Breast epithelium (tissue), 4 donors: ENCODE measurements at regions not wholly inside any gene's neighbourhood (a gene's known extent, or its start where the extent isn't known, plus 50 kb on each side); places are given as distances from the start of the nearest gene placed in this dataset.

ENCODE experiments used
- DNase-seq, 2 donors: peaks; one replicate each; pipeline ENCODE4 v3.0.0-alpha.2; 2019; ENCODE audit warnings: low spot score in 2 of 2
- H3K27ac ChIP-seq, 2 donors: fragments of 200-600 bp; sonication (generic) in 1 of 2; one replicate each; pipeline ENCODE4 v1.5.1; 2016 to 2019; ENCODE audit warnings: mild to moderate bottlenecking in 1 of 2
- H3K27me3 ChIP-seq, 2 donors: fragments of 200-600 bp; sonication (generic) in 1 of 2; one replicate each; pipeline versions ENCODE4 v1.5.1 to v1.6.0; 2017 to 2019; ENCODE audit warnings: control low read depth in 1 of 2, mild to moderate bottlenecking in 1 of 2
- H3K36me3 ChIP-seq: fragments of 200-600 bp; one replicate; pipeline ENCODE4 v1.5.1; 2019
- H3K4me1 ChIP-seq, 2 donors: fragments of 200-600 bp; sonication (generic); one replicate each; pipeline ENCODE4 v1.5.1; 2016 to 2019; ENCODE audit warnings: control low read depth in 1 of 2
- H3K4me3 ChIP-seq, 3 donors: fragments of 200-600 bp; sonication (generic); 1 replicate in 2 of 3; 2 replicates in 1 of 3; pipeline ENCODE4 v1.5.1; 2016 to 2019; ENCODE audit warnings: mild to moderate bottlenecking in 3 of 3, moderate library complexity in 2 of 3
- H3K9me3 ChIP-seq, 2 donors: fragments of 200-600 bp; sonication (generic) in 1 of 2; one replicate each; pipeline ENCODE4 v1.5.1; 2016 to 2019; ENCODE audit warnings: control low read depth in 1 of 2
- CTCF ChIP-seq, 3 donors: fragments of 450-650 bp; IDR thresholded peaks; one replicate each; pipeline ENCODE4 v1.5.1; 2016 to 2017; ENCODE audit warnings: antibody characterized with exemption in 3 of 3, mild to moderate bottlenecking in 3 of 3, moderate library complexity in 3 of 3
- POLR2A ChIP-seq: fragments of 450-650 bp; IDR thresholded peaks from one replicate; pipeline ENCODE4 v1.6.1; 2016; ENCODE audit warnings: antibody characterized with exemption, mild to moderate bottlenecking, moderate library complexity
- POLR2AphosphoS5 ChIP-seq, 3 donors: sonication (generic); formaldehyde crosslinking; IDR thresholded peaks; one replicate each; pipeline ENCODE4 v1.6.1; 2017; ENCODE audit warnings: antibody characterized with exemption in 3 of 3
- intact Hi-C: fragments of 100-400 bp; cut with DNase I; formaldehyde crosslinking; loops from one replicate; pipeline ENCODE4 v1.15.1; 2023; ENCODE audit warnings: low total_unique reads

DNA sequence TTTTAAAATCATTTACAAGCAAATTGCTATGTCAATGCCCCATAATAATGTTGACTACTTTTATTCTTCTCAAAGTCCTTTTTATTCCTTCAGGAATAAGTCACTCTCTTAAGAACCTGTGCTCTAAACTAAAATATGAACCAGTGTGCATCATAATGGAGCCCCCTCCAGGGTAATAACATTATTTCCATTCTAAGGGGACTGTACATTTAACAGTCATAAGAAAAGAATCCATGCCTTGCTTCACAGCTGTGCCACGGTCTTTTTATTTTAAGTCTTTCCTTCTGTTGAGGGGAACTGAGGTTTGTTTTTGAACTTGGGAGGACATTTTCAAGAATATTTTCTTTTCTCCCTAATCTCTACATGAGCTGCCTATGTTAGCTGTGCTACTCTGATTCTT lies 297.6 kb downstream of the MAN2A1 start:
- Histone ChIP-seq H3K36me3 (no peaks in the 10 kb centered on the region), H3K4me1 (no peaks in the 10 kb centered on the region), H3K4me3 (no peak overlapping the region), H3K27me3 (no peaks in the 10 kb centered on the region), H3K27ac (peak overlapping the region; percentile 46 to 77), H3K9me3 (no peaks in the 10 kb centered on the region)
- TF ChIP-seq POLR2A (no peak), POLR2AphosphoS5 (IDR thresholded peaks at IDR 0.05) (no peak)
- DNase-seq: no peak
- intact Hi-C loops: no loop called here

DNA sequence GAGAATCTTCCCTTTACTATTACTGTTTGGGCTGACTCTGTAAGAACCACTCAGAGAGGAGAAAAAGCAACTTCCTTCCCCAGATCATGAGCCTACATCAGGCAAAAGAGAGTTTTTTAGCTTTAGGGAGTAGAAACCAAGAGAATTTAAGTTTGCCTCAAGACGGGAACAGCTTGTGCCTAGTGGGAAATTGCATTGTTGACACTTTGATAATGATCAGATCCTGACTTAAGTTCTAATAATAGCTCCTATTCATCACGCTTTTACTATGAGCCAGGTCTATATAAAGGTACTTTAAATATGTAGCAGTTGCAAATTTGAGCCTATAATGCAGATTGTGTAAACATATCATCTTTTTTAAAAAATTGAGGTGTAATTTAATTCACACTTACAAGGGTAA lies 298.2 kb downstream of the MAN2A1 start:
- Histone ChIP-seq H3K27me3 (no peaks in the 10 kb centered on the region), H3K4me1 (no peaks in the 10 kb centered on the region), H3K4me3 (no peak overlapping the region), H3K9me3 (no peaks in the 10 kb centered on the region), H3K27ac (peak overlapping the region; percentile 46 to 77), H3K36me3 (no peaks in the 10 kb centered on the region)
- intact Hi-C loops: no loop called here
- TF ChIP-seq POLR2A (no peak), POLR2AphosphoS5 (IDR thresholded peaks at IDR 0.05) (no peak), CTCF (IDR thresholded peaks at IDR 0.05) (no peak)
- no peak for DNase-seq

GRCh38 chr5:109989161-109989560 lies 299.4 kb downstream of the MAN2A1 start:
- no peak overlapping the region for H3K4me3 ChIP-seq
- no peaks in the 10 kb centered on the region for H3K36me3 ChIP-seq
- DNase-seq: no peak
- TF ChIP-seq CTCF (IDR thresholded peaks at IDR 0.05) (no peak), POLR2AphosphoS5 (IDR thresholded peaks at IDR 0.05) (no peak), POLR2A (no peak)
- no peaks in the 10 kb centered on the region for H3K9me3 ChIP-seq
- H3K4me1 ChIP-seq: no peaks in the 10 kb centered on the region
- no peaks in the 10 kb centered on the region for H3K27me3 ChIP-seq
- intact Hi-C loops: no loop called here
- no peak overlapping the region for H3K27ac ChIP-seq

GRCh38 chr5:109989994-109990722 lies 300.4 kb downstream of the MAN2A1 start:
- H3K4me1 ChIP-seq: no peaks in the 10 kb centered on the region

GRCh38 chr5:109990723-109991359 lies 301.1 kb downstream of the MAN2A1 start:
- intact Hi-C loops: no loop called here
- Histone ChIP-seq H3K36me3 (no peaks in the 10 kb centered on the region), H3K4me3 (no peak overlapping the region), H3K4me1 (no peaks in the 10 kb centered on the region), H3K9me3 (no peaks in the 10 kb centered on the region), H3K27ac (no peak overlapping the region), H3K27me3 (no peaks in the 10 kb centered on the region)
- TF ChIP-seq CTCF (IDR thresholded peaks at IDR 0.05): no peak
- no peak for TF ChIP-seq POLR2AphosphoS5 (IDR thresholded peaks at IDR 0.05)
- no peak for TF ChIP-seq POLR2A
- no peak for DNase-seq

More at GRCh38 chr5:109989994-109990722, 300.4 kb downstream of the MAN2A1 start:
- no peak overlapping the region for H3K4me3 ChIP-seq
- intact Hi-C loops: no loop called here
- H3K9me3 ChIP-seq: no peaks in the 10 kb centered on the region
- H3K27ac ChIP-seq: no peak overlapping the region
- DNase-seq: no peak
- no peak for TF ChIP-seq CTCF (IDR thresholded peaks at IDR 0.05)
- no peak for TF ChIP-seq POLR2AphosphoS5 (IDR thresholded peaks at IDR 0.05)
- no peaks in the 10 kb centered on the region for H3K36me3 ChIP-seq
- no peaks in the 10 kb centered on the region for H3K27me3 ChIP-seq
